ENCODE measurements at regions not wholly inside any gene's neighbourhood (a gene's known extent, or its start where the extent isn't known, plus 50 kb on each side); places are given as distances from the start of the nearest gene placed in this dataset.
A peak's percentile ranks its signal among the peaks of the same experiment; 100 is the strongest.

- DNase-seq (ENCODE audit: low spot score): peak; percentile 45
Measured at GRCh38 chr6:30396833-30397479, 52.0 kb downstream of the RPP21 start.

GRCh38 chr6:30397697-30398096, 52.7 kb downstream of the RPP21 start:
- DNase-seq (ENCODE audit: low spot score): no peak

- no peak for DNase-seq (ENCODE audit: low spot score)
Measured at GRCh38 chr6:30399390-30400058, 54.6 kb downstream of the RPP21 start.

- DNase-seq (ENCODE audit: low spot score): no peak
Measured at GRCh38 chr6:30405934-30406333, 61.0 kb downstream of the RPP21 start.

- DNase-seq (ENCODE audit: low spot score): no peak
Measured at GRCh38 chr6:30409184-30409583, 64.2 kb downstream of the RPP21 start.

- peak; percentile 12 for DNase-seq (ENCODE audit: low spot score)
Measured at GRCh38 chr6:30411515-30412207, 66.7 kb downstream of the RPP21 start.

- no peak for DNase-seq (ENCODE audit: low spot score)
Measured at GRCh38 chr6:30418448-30418847, 70.9 kb upstream of the HLA-E start.

GRCh38 chr6:30424549-30424948, 64.8 kb upstream of the HLA-E start:
- no peak for DNase-seq (ENCODE audit: low spot score)

Data from pons (tissue), 1 donor.